ENCODE measurements at regions not wholly inside any gene's neighbourhood (a gene's known extent, or its start where the extent isn't known, plus 50 kb on each side); places are given as distances from the start of the nearest gene placed in this dataset.
"Not testable (repeated sequence)": the region's sequence is repeated elsewhere in the genome, so short reads cannot be mapped to it uniquely, and the experiment has no call there.

GRCh38 chr3:80734920-80735319, 967.1 kb upstream of the ROBO1 start:
- no peak for DNase-seq (ENCODE audit: low spot score)

- no peak for DNase-seq (ENCODE audit: low spot score)
Measured at GRCh38 chr3:80734483-80734882, 966.7 kb upstream of the ROBO1 start.

GRCh38 chr3:80733522-80734176, 965.9 kb upstream of the ROBO1 start:
- DNase-seq (ENCODE audit: low spot score): no peak

DNA sequence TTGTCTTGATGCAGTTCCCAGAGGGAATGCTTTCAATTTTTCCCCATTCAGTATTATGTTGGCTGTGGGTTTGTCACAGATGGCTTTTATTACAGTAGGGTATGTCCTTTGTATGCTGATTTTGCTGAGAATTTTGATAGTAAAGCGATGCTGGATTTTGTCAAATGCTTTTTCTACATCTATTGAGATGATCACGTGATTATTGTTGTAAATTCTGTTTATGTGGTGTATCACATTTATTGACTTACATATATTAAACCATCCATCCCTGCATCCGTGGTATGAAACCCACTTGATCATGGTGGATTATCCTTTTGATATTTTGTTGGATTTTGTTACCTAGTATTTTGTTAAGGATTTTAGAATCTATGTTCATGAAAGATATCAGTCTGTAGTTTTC, 959.8 kb upstream of the ROBO1 start:
- not testable (repeated sequence) for DNase-seq (ENCODE audit: low spot score)

DNA sequence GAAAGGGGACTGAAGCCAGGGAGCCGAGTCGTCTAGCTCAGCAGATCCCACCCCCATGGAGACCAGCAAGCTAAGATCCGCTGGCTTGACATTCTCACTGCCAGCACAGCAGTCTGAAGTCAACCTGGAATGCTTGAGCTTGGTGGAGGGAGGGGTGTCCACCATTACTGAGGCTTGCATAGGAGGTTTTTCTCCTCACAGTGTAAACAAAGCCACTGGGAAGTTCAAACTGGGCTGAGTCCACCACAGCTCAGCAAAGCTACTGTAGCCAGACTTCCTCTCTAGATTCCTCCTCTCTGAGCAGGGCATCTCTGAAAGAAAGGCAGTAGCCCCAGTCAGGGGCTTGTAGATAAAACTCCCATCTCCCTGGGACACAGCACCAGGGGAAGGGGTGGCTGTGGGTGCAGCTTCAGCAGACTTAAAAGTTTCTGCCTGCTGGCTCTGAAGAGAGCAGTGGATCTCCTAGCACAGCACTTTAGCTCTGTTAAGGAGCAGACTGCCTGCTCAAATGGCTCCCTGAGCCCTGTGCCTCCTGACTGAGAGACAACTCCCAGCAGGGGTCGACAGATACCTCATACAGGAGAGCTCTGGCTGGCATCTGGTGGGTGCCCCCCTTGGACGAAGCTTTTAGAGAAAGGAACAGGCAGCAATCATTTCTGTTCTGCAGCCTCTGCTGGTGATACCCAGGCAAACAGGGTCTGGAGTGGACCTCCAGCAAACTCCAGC, 942.0 kb upstream of the ROBO1 start:
- DNase-seq (ENCODE audit: low spot score): not testable (repeated sequence)

DNA sequence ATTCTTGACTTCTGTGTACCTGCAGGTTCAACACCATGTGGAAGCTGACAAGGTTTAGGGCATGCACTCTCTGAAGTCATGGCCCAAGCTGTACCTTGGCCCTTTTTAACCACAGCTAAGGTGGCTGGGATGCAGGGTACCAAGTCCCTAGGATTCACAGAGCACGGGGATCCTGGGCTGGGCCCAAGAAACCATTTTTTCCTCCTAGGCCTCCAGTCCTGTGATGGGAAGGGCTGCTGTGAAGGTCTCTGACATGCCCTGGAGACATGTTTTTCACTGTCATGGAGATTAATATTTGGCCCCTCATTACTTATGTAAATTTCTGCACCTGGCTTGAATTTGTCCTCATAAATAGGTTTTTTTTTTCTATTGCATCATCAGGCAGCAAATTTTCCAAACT, 937.5 kb upstream of the ROBO1 start:
- no peak for DNase-seq (ENCODE audit: low spot score)

- DNase-seq (ENCODE audit: low spot score): no peak
Measured at GRCh38 chr3:80701349-80701748, 933.6 kb upstream of the ROBO1 start.

DNA sequence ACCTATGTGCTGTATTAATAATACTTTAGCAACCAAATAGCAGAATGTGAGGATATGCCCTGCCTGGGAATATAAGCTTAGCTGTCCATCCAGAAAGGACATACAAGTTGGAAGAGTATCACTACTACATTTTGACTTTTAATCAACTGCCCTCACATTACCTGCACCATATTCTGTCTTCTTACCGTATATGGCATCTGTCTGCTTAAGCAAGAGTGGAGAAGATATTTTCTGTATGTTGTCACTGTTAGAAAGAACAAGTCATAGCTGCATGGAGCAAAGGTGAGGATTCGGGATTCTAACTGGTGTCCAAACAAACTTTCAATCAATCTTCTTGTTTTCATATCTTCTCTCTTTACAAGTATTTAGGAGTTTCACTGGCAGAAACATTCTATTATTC, 929.5 kb upstream of the ROBO1 start:
- DNase-seq (ENCODE audit: low spot score): no peak

GRCh38 chr3:80696280-80696679, 928.5 kb upstream of the ROBO1 start:
- no peak for DNase-seq (ENCODE audit: low spot score)

GRCh38 chr3:80688814-80689213, 921.0 kb upstream of the ROBO1 start:
- DNase-seq (ENCODE audit: low spot score): no peak

DNA sequence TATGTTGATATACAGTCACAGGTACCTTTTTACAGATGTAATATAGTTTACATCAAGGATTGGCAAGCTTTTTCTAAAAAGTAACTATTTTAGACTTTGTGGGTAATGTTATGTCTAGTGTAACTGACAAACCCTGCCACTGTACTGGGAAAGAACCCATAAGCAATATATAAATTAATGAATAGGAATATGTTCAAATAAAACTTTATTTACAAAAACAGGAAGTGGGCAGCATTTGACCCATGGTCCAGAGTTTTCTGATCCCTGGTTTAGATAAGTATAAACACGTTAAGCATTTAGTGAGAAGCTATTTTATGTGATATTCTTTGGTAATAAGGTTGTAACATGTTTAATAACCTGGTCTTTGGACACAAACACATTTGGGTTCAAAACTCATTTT, 915.2 kb upstream of the ROBO1 start:
- DNase-seq (ENCODE audit: low spot score): no peak

DNA sequence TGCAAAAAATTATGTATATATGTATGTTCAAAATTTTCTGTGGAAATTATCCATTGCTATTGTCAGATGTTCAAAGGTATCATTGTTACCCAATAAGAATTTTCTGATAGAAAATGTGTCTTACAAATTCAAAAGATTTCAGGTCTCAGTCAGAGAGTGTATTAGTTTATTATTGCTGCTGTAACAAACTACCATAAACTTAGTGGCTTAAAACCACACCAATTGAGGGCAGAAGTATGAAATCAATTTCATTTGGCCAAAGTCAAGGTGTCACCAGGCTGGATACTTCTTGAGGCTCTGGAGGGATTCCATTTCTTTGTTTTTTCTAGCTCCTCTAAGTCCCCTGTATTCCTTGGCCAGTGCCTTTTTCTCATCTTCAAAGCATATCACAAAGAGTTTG, 914.4 kb upstream of the ROBO1 start:
- DNase-seq (ENCODE audit: low spot score): no peak

- no peak for DNase-seq (ENCODE audit: low spot score)
Measured at GRCh38 chr3:80677796-80678195, 910.0 kb upstream of the ROBO1 start.

- no peak for DNase-seq (ENCODE audit: low spot score)
Measured at GRCh38 chr3:80676866-80677265, 909.1 kb upstream of the ROBO1 start.

GRCh38 chr3:80676261-80676660, 908.5 kb upstream of the ROBO1 start:
- no peak for DNase-seq (ENCODE audit: low spot score)

GRCh38 chr3:80675790-80676189, 908.0 kb upstream of the ROBO1 start:
- DNase-seq (ENCODE audit: low spot score): no peak

DNA sequence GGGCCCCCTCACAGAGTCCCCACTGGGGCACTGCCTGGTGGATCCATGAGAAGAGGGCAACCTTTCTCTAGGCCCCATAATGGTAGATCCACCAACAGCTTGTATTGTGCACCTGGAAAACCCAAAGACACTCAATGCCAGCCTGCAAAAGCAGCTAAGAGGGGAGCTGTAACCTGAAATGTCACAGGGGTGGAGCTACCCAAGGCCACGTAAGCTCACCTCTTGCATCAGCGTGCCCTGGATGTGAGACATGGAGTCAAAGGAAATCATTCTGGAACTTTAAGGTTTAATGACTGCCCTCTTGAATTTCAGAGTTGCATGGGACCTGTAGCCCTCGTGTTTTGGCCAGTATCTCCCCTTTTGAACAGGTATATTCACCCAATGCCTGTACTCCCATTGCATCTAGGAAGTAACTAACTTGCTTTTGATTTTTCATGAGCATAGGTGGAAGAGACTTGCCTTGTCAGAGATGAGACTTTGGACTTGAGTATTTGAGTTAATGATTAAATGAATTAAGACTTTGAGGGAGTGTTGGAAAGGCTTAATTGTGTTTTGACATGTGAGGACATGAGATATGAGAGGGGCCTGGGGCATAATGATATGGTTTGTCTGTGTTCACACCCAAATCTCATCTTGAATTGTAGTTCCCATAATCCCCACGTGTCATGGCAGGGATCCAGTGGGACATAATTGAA, 900.9 kb upstream of the ROBO1 start:
- DNase-seq (ENCODE audit: low spot score): no peak

GRCh38 chr3:80668100-80668499, 900.3 kb upstream of the ROBO1 start:
- no peak for DNase-seq (ENCODE audit: low spot score)

- no peak for DNase-seq (ENCODE audit: low spot score)
Measured at GRCh38 chr3:80663426-80663825, 895.6 kb upstream of the ROBO1 start.

GRCh38 chr3:80655216-80655615, 887.4 kb upstream of the ROBO1 start:
- DNase-seq (ENCODE audit: low spot score): no peak

DNA sequence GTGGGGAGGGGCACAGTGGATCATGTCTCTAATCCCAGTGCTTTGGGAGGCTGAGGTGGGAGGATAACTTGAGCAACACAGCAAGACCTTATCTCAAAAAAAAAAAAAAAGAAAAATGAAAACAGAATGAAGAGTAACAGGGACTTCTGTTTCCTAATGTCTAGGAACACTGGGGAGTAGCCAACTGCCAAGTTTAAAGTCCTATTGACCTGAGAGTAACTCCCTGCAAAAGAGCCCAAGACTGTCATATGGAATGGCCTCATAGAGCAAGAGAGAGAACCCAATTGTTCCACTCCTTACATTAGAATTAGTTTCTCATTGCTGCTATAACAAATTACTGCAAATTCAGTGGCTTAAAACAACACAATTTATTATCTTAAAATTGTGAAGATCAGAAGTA, 881.4 kb upstream of the ROBO1 start:
- DNase-seq (ENCODE audit: low spot score): no peak

- no peak for DNase-seq (ENCODE audit: low spot score)
Measured at GRCh38 chr3:80643421-80643820, 875.6 kb upstream of the ROBO1 start.
